Keratinocyte (primary cell): ENCODE measurements at regions not wholly inside any gene's neighbourhood (a gene's known extent, or its start where the extent isn't known, plus 50 kb on each side); places are given as distances from the start of the nearest gene placed in this dataset.

Experiments
- DNase-seq: peaks from one replicate; pipeline ENCODE4 v3.0.0-alpha.2; 2011; ENCODE audit warnings: low read depth, missing footprints, low spot score
- FAIRE-seq: peaks from 2 replicates; lab custom pipeline; 2011; peaks lifted over from hg19 to GRCh38; lab: Jason Lieb, UNC
- H2AFZ ChIP-seq: 2 replicates; pipeline ENCODE4 v1.6.0; 2012; ENCODE audit warnings: low read length, control low read depth, inconsistent platforms; ENCODE audit not compliant: control insufficient read depth
- H3K27ac ChIP-seq: 2 replicates; pipeline ENCODE4 v1.5.1; 2011; ENCODE audit warnings: low read length; ENCODE audit not compliant: control insufficient read depth, insufficient read depth
- H3K27me3 ChIP-seq: 3 replicates; pipeline ENCODE4 v1.6.0; 2011; ENCODE audit warnings: low read length; ENCODE audit not compliant: control insufficient read depth, insufficient read depth; ENCODE audit errors: extremely low read depth
- H3K36me3 ChIP-seq, 2 experiments: 2 replicates in 1 of 2; 3 replicates in 1 of 2; pipeline ENCODE4 v1.5.1; 2011; ENCODE audit warnings: low read length in 2 of 2, mild to moderate bottlenecking in 1 of 2; ENCODE audit not compliant: control insufficient read depth in 2 of 2, insufficient read depth in 2 of 2; ENCODE audit errors: extremely low read depth in 1 of 2
- H3K4me1 ChIP-seq: 3 replicates; pipeline ENCODE4 v1.5.1; 2011; ENCODE audit warnings: low read length; ENCODE audit not compliant: control insufficient read depth, insufficient read depth; ENCODE audit errors: extremely low read depth
- H3K4me2 ChIP-seq: 3 replicates; pipeline ENCODE4 v1.6.0; 2011; ENCODE audit warnings: low read depth, low read length; ENCODE audit not compliant: control insufficient read depth, insufficient read depth; ENCODE audit errors: extremely low read depth
- H3K4me3 ChIP-seq, 3 experiments: fragments of 200-600 bp in 1 of 3; sonication (generic) in 1 of 3; 2 replicates in 2 of 3; 3 replicates in 1 of 3; pipeline ENCODE4 v1.5.1; 2011 to 2016; ENCODE audit warnings: low read length in 3 of 3, mild to moderate bottlenecking in 3 of 3, control low read depth in 2 of 3, inconsistent platforms in 1 of 3, low read depth in 1 of 3, mixed read lengths in 1 of 3, mixed run types in 1 of 3, moderate library complexity in 1 of 3; ENCODE audit not compliant: control insufficient read depth in 2 of 3, insufficient read depth in 2 of 3; ENCODE audit errors: extremely low read depth in 1 of 3
- H3K79me2 ChIP-seq: 2 replicates; pipeline ENCODE4 v1.6.0; 2012; ENCODE audit warnings: low read length; ENCODE audit not compliant: control insufficient read depth, insufficient read depth
- H3K9ac ChIP-seq: 3 replicates; pipeline ENCODE4 v1.6.0; 2011; ENCODE audit warnings: low read length; ENCODE audit not compliant: control insufficient read depth, insufficient read depth; ENCODE audit errors: extremely low read depth
- H3K9me1 ChIP-seq: 3 replicates; pipeline ENCODE4 v1.6.0; 2011; ENCODE audit warnings: low read length; ENCODE audit not compliant: control insufficient read depth, insufficient read depth; ENCODE audit errors: extremely low read depth
- H3K9me3 ChIP-seq: 2 replicates; pipeline ENCODE4 v1.5.1; 2012; ENCODE audit warnings: low read depth, low read length; ENCODE audit not compliant: control insufficient read depth
- H4K20me1 ChIP-seq: 3 replicates; pipeline ENCODE4 v1.6.0; 2011; ENCODE audit warnings: low read length; ENCODE audit not compliant: control insufficient read depth, insufficient read depth; ENCODE audit errors: extremely low read depth
- CTCF ChIP-seq, 3 experiments: IDR thresholded peaks in 1 of 3; conservative IDR thresholded peaks in 1 of 3; optimal IDR thresholded peaks in 1 of 3; 2 replicates in 2 of 3; 3 replicates in 1 of 3; pipeline versions ENCODE3 to v1.5.1; 2011; ENCODE audit warnings: low read length in 3 of 3, mild to moderate bottlenecking in 3 of 3, moderate library complexity in 2 of 3, control low read depth in 1 of 3, inconsistent platforms in 1 of 3; ENCODE audit not compliant: insufficient read depth in 2 of 3; ENCODE audit errors: extremely low read depth in 1 of 3
- EZH2 ChIP-seq: IDR thresholded peaks from one replicate; pipeline ENCODE4 v1.6.1; 2012; ENCODE audit warnings: inconsistent platforms, mild to moderate bottlenecking, low read length, moderate library complexity
- dilution Hi-C: fragments of 300-500 bp; cut with MboI; formaldehyde crosslinking; loops from one replicate; pipeline ENCODE4 v1.7.0; 2020; ENCODE audit warnings: low sequenced_read_pairs; ENCODE audit not compliant: extremely low pct_ligation_motif_present

- Histone ChIP-seq H3K9me1 (no peaks in the 10 kb centered on the region), H3K4me1 (no peaks in the 10 kb centered on the region), H2AFZ (no peak overlapping the region), H3K27me3 (peaks cover under 1% of the 10 kb centered on the region), H3K9me3 (no peaks in the 10 kb centered on the region), H3K36me3 (no peaks in the 10 kb centered on the region), H4K20me1 (no peaks in the 10 kb centered on the region), H3K9ac (no peak overlapping the region), H3K4me2 (no peak overlapping the region), H3K27ac (no peak overlapping the region), H3K4me3 (no peak overlapping the region), H3K79me2 (no peaks in the 10 kb centered on the region)
- dilution Hi-C loops = no loop called here
- FAIRE-seq (no peak), DNase-seq (no peak)
- TF ChIP-seq EZH2 (no peak), CTCF (optimal IDR thresholded peaks at IDR 0.05 in 1 of 3, IDR thresholded peaks at IDR 0.05 in 1 of 3, conservative IDR thresholded peaks at IDR 0.05 in 1 of 3; ENCODE audit: extremely low read depth in 1 of 3, insufficient read depth in 2 of 3, low read length in 3 of 3) (no peak)
Measured at GRCh38 chr10:78820007-78820362, 248.8 kb upstream of the ZMIZ1 start.

- H3K4me3 ChIP-seq = no peak overlapping the region
- H3K9me1 ChIP-seq = no peaks in the 10 kb centered on the region
- no peaks in the 10 kb centered on the region for H3K36me3 ChIP-seq
- no peak overlapping the region for H3K4me2 ChIP-seq
- TF ChIP-seq CTCF (optimal IDR thresholded peaks at IDR 0.05 in 1 of 3, IDR thresholded peaks at IDR 0.05 in 1 of 3, conservative IDR thresholded peaks at IDR 0.05 in 1 of 3; ENCODE audit: extremely low read depth in 1 of 3, insufficient read depth in 2 of 3, low read length in 3 of 3) = no peak
- no peak for TF ChIP-seq EZH2
- no peaks in the 10 kb centered on the region for H3K27me3 ChIP-seq
- no peak overlapping the region for H3K9ac ChIP-seq
- dilution Hi-C loops = no loop called here
- DNase-seq (no peak), FAIRE-seq (no peak)
- H2AFZ ChIP-seq = no peak overlapping the region
- no peaks in the 10 kb centered on the region for H3K4me1 ChIP-seq
- no peaks in the 10 kb centered on the region for H3K79me2 ChIP-seq
- H4K20me1 ChIP-seq = no peaks in the 10 kb centered on the region
- no peaks in the 10 kb centered on the region for H3K9me3 ChIP-seq
- no peak overlapping the region for H3K27ac ChIP-seq
Measured at GRCh38 chr10:78821052-78821451, 247.7 kb upstream of the ZMIZ1 start.
